PFSK-1 (cell line): ENCODE measurements at regions not wholly inside any gene's neighbourhood (a gene's known extent, or its start where the extent isn't known, plus 50 kb on each side); places are given as distances from the start of the nearest gene placed in this dataset.

Source experiments
- POLR2AphosphoS5 ChIP-seq: IDR thresholded peaks from 2 replicates; pipeline ENCODE4 v1.6.1; 2012; ENCODE audit warnings: low read depth, mild to moderate bottlenecking, control low read depth, low read length, moderate library complexity
- SIN3A ChIP-seq: IDR thresholded peaks from 2 replicates; pipeline ENCODE4 v1.6.1; 2012; ENCODE audit warnings: mild to moderate bottlenecking, low read length, moderate library complexity, borderline replicate concordance; ENCODE audit not compliant: insufficient read depth
- TAF1 ChIP-seq: IDR thresholded peaks from 2 replicates; pipeline ENCODE4 v1.6.1; 2012; ENCODE audit warnings: low read length, control low read depth, borderline replicate concordance; ENCODE audit not compliant: insufficient read depth
- TF ChIP-seq, protein P1 (sequence below), 2 experiments: IDR thresholded peaks; 2 replicates each; pipeline versions ENCODE4 v1.6.1 to v1.8.0; 2011 to 2012; ENCODE audit warnings: low read depth in 2 of 2, low read length in 2 of 2, control low read depth in 1 of 2, inconsistent platforms in 1 of 2, mild to moderate bottlenecking in 1 of 2, moderate library complexity in 1 of 2; ENCODE audit not compliant: insufficient read depth in 1 of 2

DNA sequence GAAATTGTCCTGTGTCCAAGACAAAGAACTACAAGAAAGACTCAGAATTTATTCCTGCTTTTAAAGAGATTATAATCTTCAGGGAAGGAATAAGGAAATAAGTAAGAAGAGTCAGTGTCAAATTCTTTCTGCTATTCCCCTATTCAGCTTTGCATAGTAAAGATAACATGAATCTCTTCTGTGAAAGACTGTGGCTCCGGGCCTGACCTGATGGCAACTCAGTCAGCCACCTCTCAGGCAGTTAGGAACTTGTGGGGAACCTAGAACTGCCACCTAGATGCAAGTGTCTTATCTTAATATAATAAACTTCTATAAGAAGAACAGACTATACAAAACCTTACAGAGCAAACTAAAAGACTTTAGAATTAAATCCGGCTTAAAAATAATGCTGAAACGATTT lies 382.0 kb downstream of the RAD51AP2 start:
- TF ChIP-seq, protein P1, sequence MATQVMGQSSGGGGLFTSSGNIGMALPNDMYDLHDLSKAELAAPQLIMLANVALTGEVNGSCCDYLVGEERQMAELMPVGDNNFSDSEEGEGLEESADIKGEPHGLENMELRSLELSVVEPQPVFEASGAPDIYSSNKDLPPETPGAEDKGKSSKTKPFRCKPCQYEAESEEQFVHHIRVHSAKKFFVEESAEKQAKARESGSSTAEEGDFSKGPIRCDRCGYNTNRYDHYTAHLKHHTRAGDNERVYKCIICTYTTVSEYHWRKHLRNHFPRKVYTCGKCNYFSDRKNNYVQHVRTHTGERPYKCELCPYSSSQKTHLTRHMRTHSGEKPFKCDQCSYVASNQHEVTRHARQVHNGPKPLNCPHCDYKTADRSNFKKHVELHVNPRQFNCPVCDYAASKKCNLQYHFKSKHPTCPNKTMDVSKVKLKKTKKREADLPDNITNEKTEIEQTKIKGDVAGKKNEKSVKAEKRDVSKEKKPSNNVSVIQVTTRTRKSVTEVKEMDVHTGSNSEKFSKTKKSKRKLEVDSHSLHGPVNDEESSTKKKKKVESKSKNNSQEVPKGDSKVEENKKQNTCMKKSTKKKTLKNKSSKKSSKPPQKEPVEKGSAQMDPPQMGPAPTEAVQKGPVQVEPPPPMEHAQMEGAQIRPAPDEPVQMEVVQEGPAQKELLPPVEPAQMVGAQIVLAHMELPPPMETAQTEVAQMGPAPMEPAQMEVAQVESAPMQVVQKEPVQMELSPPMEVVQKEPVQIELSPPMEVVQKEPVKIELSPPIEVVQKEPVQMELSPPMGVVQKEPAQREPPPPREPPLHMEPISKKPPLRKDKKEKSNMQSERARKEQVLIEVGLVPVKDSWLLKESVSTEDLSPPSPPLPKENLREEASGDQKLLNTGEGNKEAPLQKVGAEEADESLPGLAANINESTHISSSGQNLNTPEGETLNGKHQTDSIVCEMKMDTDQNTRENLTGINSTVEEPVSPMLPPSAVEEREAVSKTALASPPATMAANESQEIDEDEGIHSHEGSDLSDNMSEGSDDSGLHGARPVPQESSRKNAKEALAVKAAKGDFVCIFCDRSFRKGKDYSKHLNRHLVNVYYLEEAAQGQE (IDR thresholded peaks at IDR 0.05; ENCODE audit: insufficient read depth in 1 of 2, low read depth in 2 of 2, low read length in 2 of 2): no peak
- TF ChIP-seq TAF1 (no peak), SIN3A (no peak), POLR2AphosphoS5 (no peak)
